Keratinocyte (primary cell): ENCODE measurements at regions not wholly inside any gene's neighbourhood (a gene's known extent, or its start where the extent isn't known, plus 50 kb on each side); places are given as distances from the start of the nearest gene placed in this dataset.

ENCODE experiments used
- CTCF ChIP-seq, 3 experiments: IDR thresholded peaks in 1 of 3; conservative IDR thresholded peaks in 1 of 3; optimal IDR thresholded peaks in 1 of 3; 2 replicates in 2 of 3; 3 replicates in 1 of 3; pipeline versions ENCODE3 to v1.5.1; 2011; ENCODE audit warnings: low read length in 3 of 3, mild to moderate bottlenecking in 3 of 3, moderate library complexity in 2 of 3, control low read depth in 1 of 3, inconsistent platforms in 1 of 3; ENCODE audit not compliant: insufficient read depth in 2 of 3; ENCODE audit errors: extremely low read depth in 1 of 3
- EZH2 ChIP-seq: IDR thresholded peaks from one replicate; pipeline ENCODE4 v1.6.1; 2012; ENCODE audit warnings: inconsistent platforms, mild to moderate bottlenecking, low read length, moderate library complexity

GRCh38 chr11:81892770-81893635, 840.7 kb downstream of the FAM181B start:
- TF ChIP-seq CTCF (optimal IDR thresholded peaks at IDR 0.05 in 1 of 3, IDR thresholded peaks at IDR 0.05 in 1 of 3, conservative IDR thresholded peaks at IDR 0.05 in 1 of 3; ENCODE audit: extremely low read depth in 1 of 3, insufficient read depth in 2 of 3, low read length in 3 of 3): no peak
- TF ChIP-seq EZH2: no peak
